ENCODE measurements at regions not wholly inside any gene's neighbourhood (a gene's known extent, or its start where the extent isn't known, plus 50 kb on each side); places are given as distances from the start of the nearest gene placed in this dataset.
"Not testable (repeated sequence)": the region's sequence is repeated elsewhere in the genome, so short reads cannot be mapped to it uniquely, and the experiment has no call there.

DNA sequence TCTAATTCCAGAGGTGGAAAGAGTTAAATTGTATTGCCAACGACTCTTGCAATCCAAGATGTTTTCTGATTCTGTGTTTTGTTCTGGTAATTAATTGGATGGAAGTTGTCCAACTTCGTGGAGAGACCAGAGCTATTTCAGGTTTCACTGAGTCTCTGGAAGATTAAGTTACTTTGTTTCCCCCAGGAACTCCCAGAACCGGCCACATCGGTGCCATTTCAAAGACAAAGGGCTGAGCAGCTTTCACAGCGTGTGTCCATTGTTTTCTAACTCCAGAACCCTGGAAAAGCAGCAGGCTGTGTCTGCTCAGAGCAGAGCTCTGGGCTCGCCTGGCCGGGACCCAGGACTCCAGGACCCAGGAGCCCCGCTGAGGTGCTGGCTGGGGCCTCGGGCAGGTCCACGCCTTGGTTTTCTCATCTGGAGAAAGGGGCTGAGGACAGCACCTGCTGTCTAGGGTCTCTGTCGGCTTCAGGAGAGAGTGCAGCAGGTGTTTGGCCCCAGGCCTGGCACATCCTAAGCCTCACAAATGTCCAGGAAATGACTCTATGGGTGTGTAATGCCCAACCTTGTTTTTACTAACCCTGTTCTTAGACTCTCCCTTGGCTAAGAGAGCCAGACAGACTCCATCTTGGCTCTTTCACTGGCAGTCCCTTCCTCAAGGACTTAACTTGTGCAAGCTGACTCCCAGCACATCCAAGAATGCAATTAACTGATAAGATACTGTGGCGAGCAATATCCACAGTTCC is 86.0 kb upstream of the SFSWAP start:
- H3K27ac ChIP-seq; DNase-seq (ENCODE audit: low read depth, low spot score): not testable (repeated sequence)

- DNase-seq (ENCODE audit: low read depth, low spot score); H3K27ac ChIP-seq: not testable (repeated sequence)
These were observed 84.7 kb upstream of the SFSWAP start for GRCh38 chr12:131625966-131626722.

DNA sequence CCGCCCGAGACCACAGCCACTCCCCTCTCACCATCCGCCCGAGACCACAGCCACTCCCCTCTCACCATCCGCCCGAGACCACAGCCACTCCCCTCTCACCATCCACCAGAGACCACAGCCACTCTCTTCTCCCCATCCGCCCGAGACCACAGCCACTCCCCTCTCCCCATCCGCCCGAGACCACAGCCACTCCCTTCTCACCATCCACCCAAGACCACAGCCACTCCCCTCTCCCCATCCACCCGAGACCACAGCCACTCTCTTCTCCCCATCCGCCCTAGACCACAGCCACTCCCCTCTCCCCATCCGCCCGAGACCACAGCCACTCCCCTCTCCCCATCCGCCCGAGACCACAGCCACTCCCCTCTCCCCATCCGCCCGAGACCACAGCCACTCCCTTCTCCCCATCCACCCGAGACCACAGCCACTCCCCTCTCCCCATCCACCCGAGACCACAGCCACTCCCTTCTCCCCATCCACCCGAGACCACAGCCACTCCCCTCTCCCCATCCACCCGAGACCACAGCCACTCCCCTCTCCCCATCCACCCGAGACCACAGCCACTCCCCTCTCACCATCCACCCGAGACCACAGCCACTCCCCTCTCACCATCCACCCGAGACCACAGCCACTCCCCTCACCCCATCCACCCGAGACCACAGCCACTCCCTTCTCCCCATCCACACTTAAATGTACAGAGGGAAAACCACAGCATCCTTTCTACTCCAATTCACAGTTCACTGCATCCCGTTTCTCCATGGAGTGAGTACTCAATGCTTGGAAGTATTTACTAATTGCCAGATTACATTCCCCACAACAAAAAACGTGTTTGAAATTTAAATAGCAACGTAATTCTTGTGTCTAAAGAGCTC is 83.5 kb upstream of the SFSWAP start:
- DNase-seq (ENCODE audit: low read depth, low spot score); H3K27ac ChIP-seq: not testable (repeated sequence)

GRCh38 chr12:131628023-131628740 is 82.7 kb upstream of the SFSWAP start:
- DNase-seq (ENCODE audit: low read depth, low spot score) = no peak
- H3K27ac ChIP-seq = no peak overlapping the region

GRCh38 chr12:131628766-131629448 is 82.0 kb upstream of the SFSWAP start:
- DNase-seq (ENCODE audit: low read depth, low spot score) = no peak
- H3K27ac ChIP-seq = no peak overlapping the region

- no peak overlapping the region for H3K27ac ChIP-seq
- no peak for DNase-seq (ENCODE audit: low read depth, low spot score)
These were observed 79.7 kb upstream of the SFSWAP start for GRCh38 chr12:131631230-131631629.

DNA sequence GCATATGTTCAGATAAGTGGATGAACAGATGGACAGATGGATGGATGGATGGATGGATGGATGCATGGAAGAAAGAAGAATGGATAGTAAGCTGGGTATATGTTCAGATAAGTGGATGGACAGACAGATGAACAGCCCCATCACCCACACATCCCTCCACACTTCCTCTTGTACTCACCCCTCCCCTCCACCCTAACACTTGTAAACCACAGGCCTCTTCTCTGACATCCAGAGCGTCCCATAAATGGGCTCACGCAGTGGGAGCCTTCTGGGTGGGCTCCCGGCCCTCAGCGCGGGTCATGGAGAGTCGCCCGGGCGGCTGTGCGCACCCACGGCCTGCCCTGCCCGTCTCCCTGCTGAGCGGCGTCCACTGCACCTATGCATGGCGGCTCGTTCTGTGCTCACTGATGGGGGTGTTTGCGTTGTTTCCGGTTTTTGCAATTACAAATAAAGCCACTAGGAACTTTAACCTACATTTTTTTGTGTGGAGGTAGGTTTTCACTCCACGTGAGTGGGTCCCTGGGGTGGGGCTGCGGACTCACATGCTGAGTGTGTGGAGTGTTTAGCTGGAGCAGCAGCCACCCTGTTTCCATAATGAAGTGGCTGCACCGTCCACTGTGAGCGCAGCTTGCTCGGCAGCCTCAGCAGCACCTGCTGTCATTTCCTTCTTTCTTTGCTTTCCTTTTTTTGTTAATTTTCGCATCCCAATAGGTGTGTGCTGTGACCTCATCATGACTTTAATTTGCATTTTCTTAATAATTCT is 78.8 kb upstream of the SFSWAP start:
- H3K27ac ChIP-seq; DNase-seq (ENCODE audit: low read depth, low spot score): not testable (repeated sequence)

- H3K27ac ChIP-seq; DNase-seq (ENCODE audit: low read depth, low spot score): not testable (repeated sequence)
These were observed 78.3 kb upstream of the SFSWAP start for GRCh38 chr12:131632652-131633023.

DNA sequence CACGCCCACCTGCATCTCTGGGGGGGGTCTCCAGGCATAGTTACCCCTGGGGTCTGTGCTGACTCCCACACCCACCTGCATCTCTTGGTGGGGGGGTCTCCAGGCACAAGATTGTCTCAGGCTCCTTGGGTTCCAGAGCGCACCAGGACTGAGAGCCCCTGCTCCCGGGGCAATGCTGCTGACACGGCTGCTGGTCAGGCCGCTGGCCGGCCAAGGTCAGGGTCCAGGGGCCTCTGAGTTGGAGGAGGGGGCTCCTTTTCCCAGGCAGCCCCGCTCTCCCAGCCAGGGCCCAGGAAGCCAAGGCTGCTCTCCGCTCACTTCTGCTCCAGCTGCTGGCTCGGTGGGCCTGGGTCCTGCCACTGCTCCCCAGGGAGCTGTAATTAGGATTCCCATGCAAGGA is 77.3 kb upstream of the SFSWAP start:
- not testable (repeated sequence) for DNase-seq (ENCODE audit: low read depth, low spot score); H3K27ac ChIP-seq

DNA sequence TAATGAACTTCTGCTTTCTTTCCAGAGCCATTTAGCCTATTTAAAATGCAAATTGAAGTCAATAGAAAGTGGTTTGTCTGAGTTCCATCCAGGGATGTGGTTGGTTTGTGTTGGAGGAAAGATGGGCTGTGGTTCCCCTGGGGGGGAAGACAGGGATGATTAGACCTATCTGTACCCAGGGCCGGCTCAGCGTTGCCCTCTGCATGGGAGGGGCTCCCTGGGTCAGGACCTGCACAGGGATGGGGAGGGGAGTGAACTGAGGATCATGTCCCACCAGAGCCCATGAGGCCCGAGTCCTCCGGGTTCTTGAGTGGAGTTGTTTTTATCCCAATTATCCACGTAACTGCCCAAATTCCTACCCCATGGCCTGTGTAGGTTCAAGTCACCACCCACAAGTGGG is 76.9 kb upstream of the SFSWAP start:
- no peak for DNase-seq (ENCODE audit: low read depth, low spot score)
- no peak overlapping the region for H3K27ac ChIP-seq

DNA sequence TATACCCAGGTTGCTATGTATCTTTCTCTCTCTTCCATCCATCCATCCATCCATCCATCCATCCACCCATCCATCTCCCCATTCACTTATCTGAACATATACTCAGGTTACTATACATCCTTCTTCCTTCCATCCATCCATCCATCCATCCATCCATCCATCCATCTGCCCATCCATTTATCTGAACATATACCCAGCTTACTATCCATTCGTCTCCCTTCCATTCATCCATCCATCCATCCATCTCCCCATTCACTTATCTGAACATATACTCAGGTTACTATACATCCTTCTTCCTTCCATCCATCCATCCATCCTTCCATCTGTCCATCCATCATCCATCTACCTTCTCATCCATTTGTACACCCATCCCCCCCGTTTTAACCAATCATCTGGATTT is 75.9 kb upstream of the SFSWAP start:
- not testable (repeated sequence) for DNase-seq (ENCODE audit: low read depth, low spot score); H3K27ac ChIP-seq

- no peak overlapping the region for H3K27ac ChIP-seq
- DNase-seq (ENCODE audit: low read depth, low spot score) = no peak
These were observed 75.3 kb upstream of the SFSWAP start for GRCh38 chr12:131635491-131636122.

- DNase-seq (ENCODE audit: low read depth, low spot score) = no peak
- H3K27ac ChIP-seq = no peak overlapping the region
These were observed 74.6 kb upstream of the SFSWAP start for GRCh38 chr12:131636266-131636665.

DNA sequence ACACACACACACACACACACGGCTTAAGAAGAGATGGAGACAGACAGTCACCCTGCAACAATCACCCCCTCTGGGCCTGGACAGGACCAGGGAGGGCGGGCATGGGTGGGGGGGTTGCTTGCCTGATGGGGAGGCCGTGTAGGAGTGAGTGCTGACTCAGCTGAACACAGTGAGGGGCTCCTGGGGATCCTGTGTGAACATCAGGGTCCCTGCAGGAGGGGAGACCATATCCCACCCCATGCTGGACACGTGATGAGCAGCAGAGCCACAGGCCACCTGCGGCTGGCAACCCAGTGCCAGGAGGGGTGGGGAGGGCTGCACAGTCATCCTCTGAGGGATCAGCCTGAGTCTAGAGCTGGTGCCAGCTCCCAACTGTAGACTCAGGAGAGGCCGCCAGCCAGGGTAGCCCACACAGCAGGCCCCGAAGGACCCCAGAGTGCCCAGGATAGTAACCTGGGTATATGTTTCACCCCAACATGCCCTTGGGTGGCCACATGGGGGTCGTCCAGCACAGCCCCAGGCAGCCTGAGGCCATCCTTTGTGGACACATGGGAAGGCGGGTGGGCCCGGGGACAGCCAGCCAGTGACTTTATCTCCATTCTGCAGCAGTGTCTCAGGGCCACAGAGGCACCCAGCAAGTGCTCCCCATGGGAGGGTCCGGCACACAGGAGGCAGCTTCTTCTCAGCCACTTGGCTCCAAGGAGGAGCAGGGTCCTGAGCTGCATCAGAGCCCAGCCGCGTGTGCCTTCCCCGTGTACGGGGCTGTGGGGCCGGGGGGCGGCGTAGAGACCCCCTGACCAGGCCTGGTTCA is 73.7 kb upstream of the SFSWAP start:
- DNase-seq (ENCODE audit: low read depth, low spot score) = no peak
- H3K27ac ChIP-seq = no peak overlapping the region

DNA sequence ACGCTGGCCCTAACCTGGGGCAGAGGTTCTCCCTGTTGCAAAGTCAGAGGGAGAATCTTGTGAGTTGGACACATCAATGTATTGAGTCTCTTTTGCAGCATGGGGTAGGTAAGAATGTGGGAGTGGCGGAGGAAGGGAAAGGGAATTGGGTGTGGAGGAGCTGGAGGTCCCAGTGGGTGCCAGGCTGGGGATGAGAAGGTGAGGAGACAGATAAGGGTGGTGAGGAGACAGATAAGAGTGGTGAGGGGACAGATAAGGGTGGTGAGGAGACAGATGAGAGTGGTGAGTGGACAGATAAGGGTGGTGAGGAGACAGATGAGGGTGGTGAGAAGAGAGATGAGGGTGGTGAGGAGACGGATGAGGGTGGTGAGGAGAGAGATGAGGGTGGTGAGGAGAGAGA is 72.9 kb upstream of the SFSWAP start:
- DNase-seq (ENCODE audit: low read depth, low spot score) = no peak
- no peak overlapping the region for H3K27ac ChIP-seq

DNA sequence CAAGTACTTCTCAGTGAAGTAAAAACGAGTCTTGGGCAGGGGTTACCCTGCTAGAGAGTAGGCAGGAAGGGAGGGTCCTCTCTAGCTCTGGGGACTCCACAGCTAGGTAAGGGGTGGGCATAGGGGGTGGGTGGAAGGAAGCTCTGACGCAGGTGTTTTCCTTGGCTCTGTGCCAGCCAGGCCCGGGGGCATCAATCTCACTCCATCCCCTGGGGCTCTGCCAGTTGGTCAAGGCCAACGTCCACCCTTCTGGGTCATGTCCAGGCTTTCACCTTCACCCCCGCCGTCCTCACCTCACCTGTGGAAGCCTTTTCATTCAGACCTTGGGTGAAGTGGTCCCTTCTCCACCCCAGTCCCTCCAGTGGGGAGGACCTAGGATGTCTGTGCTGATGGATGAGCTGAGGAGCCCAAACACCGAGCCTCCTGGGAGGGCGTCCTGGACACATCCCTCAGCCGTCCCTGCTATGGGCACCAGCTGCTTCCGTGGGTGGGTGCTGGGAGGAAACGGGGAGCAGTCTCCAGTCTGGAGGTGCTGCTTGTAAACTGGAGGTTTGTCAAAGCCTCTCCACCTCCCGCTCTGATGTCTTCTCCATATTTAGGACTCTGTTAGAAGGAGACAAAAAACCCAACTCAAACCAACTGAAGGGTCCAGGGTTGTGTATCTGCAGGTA is 71.5 kb upstream of the SFSWAP start:
- no peak for DNase-seq (ENCODE audit: low read depth, low spot score)
- no peak overlapping the region for H3K27ac ChIP-seq

DNA sequence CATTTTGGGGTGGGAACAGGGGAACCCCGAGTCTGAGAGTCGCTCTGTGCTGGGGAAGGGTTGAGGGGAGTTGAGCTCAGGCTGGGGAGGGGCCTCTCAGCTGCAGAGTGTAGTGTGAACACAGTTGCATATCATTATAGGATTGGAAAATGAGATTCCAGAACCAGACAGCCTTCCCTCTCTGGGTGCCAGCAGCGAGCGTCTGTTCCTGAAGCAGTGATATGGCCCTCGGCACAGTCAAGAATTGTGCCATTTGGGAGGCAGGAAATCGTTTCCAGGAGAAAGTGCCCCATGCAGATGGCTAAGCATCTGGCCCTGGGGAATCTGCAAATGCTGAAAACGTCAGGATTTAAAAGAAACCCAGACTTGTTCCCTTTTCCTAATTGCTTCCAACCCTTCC is 70.4 kb upstream of the SFSWAP start:
- DNase-seq (ENCODE audit: low read depth, low spot score) = no peak

More for the DNA sequence above, 70.4 kb upstream of the SFSWAP start:
- H3K27ac ChIP-seq = no peak overlapping the region

Measured in epithelial cell of prostate (primary cell).